Right renal cortex interstitium (tissue), 3 donors: ENCODE measurements at regions not wholly inside any gene's neighbourhood (a gene's known extent, or its start where the extent isn't known, plus 50 kb on each side); places are given as distances from the start of the nearest gene placed in this dataset.

Experiments used
- DNase-seq, 3 donors: peaks; one replicate each; pipeline ENCODE4 v3.0.0-alpha.2; 2013; ENCODE audit warnings: low read depth in 3 of 3, low spot score in 2 of 3

- no peak for DNase-seq
Observed at GRCh38 chr9:38315085-38315595, 77.4 kb upstream of the ALDH1B1 start.

DNA sequence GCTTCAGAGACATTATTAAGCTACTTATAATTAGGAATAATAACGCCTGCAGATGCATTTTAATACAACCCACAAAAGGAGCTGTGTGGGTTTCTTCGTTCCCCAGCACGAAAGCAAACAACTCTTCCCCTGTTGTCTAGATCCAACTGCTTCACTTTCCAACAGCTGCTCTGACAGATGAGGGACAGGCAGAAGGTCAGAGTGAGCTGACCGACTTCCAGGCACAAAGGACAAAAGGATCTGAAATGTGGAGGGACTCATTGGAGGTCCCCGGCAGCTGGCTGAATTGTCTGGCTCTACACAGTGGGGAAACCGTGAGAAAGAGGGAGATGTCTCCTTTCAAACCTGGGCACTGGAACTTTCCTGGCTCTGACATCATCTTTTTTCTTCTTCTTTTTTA lies 79.1 kb upstream of the ALDH1B1 start:
- DNase-seq = no peak

DNA sequence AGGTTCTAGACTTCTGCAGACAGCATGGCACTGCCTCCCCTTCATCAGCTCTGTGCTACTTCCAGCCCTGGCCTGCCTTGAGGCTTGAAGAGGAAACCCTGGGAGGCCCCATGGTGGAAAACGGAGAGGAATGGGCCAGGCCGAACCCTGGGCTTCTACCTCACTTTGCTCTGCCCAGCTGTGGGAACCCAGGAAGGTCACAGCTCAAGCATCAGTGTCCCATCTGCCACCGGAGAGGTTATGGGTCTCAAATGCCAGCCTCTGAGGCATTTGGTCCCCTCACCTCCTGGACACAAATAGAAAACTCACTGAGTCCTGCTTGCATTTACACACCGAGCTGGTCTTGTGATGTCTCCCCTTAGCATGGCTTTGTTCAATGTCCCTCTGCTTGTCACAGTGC lies 80.1 kb upstream of the ALDH1B1 start:
- no peak for DNase-seq

- DNase-seq = no peak
Observed at GRCh38 chr9:38311382-38312270, 80.9 kb upstream of the ALDH1B1 start.

DNA sequence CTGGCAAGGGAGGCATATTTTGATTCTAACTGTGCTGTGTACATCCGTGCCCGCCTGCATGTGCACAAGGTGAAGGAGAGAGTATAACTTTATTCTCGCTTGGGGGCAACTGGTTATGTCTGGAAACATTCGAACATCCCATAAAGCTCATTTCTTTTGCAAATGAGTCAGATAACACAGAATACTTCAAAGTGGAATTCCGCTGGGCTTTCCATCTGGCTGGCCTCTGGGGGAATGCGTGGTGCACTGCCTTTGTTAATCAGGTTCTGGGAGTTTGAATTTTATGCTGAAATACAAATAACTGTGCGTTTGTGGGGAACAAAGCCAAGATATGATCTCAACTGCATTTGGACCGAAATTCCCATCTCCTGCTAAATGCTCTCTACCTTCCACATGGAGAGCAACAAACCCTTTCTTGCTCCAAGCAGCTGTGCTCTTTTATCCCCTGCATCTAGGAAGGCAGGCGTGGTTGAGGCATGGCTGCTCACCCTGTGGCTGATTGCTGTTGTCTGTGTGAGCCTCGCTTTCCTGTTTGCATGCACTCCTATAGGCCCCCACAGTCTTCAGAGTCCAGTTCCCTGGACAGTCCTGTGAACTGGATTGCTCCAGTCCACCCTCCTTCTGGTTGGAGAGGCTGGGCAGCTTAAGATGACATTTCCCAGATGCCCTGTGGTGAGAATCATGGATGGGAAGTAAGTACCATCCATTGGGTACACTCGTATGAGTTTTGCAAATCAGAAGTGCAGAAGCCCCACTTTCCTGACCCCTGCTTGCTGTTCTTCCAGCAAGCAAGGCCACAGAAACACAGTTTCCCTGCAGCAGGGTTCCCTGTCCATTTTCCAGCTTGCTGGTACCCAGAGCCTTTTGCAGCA lies 82.9 kb upstream of the ALDH1B1 start:
- no peak for DNase-seq

DNA sequence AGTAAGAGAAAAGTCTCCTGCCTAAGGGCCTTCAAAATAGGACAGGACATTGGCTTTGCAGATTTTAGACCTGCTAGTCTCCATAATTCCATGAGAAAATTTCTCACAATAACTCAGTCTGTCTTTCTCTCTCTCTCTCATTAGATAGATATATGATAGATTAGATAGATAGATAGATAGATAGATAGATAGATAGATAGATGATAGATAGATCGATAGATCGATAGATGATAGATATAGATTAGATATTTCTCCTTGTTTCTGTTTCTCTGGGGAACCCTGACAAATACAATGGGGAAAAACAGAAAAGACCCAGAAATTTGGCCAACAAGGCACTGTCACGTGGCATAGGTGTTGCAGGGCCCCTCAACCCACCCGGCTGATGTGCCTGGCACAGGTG lies 84.4 kb upstream of the ALDH1B1 start:
- DNase-seq = no peak

GRCh38 chr9:38306899-38307298 lies 85.6 kb upstream of the ALDH1B1 start:
- no peak for DNase-seq

- DNase-seq = no peak
Observed at GRCh38 chr9:38305582-38305981, 86.9 kb upstream of the ALDH1B1 start.

GRCh38 chr9:38301376-38302106 lies 91.0 kb upstream of the ALDH1B1 start:
- no peak for DNase-seq

DNA sequence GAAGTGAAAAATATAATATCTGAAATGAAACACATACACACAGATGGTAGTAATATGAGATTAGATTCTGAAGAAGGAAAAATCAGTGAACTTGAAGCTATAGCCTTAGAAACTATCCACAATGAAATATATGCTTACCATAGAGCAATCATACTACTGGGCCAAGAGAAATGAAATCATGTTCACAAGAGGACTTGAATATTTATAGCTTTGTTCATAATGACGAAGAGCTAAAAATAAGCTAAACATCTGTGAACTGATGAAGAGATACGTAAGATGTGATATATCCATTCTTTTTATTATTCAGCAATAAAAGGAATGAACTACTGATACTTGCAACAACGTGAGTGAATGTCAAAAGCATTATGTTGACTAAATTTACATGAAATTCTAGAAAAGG lies 92.6 kb upstream of the ALDH1B1 start:
- DNase-seq = no peak

- DNase-seq = no peak
Observed at GRCh38 chr9:38298904-38299303, 93.6 kb upstream of the ALDH1B1 start.

DNA sequence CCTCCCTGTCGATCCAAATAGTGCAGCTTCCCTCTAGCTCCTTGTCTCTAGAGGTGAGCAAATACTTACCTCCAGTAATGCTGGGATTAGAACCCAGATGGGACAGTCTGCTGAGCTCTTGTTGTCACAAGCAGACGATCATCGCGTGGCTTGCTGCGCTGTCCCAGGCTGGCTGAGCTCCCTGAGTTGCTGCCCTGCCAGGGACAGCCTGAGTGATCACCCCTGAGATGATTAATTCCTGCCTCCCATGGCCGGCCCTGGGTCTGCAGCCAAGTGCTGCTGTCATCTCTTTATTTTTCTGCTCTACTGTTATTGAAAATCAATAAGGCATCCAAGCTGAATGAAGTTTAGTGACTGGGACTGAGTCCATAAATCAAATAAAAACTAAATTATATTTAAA lies 94.0 kb upstream of the ALDH1B1 start:
- DNase-seq = no peak

DNA sequence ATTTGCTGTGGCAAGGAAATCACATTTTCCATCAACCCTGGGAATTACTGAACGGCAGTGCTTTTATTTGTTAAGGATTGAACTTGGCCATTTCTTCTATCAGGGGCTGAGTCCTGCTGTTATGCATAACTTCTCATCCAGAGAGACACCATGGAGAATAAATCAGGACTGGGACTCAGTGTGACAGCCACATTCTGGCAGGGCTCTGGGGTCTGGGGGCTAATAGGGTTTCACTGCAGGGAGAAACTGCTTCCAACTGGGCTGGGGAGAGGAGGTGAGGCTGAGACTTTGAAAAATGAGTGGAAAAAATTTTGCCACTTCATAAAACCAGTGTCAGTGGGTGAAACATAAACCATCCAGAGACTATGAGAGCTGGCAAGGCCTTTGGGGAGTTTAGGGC lies 95.7 kb upstream of the ALDH1B1 start:
- DNase-seq = no peak

DNA sequence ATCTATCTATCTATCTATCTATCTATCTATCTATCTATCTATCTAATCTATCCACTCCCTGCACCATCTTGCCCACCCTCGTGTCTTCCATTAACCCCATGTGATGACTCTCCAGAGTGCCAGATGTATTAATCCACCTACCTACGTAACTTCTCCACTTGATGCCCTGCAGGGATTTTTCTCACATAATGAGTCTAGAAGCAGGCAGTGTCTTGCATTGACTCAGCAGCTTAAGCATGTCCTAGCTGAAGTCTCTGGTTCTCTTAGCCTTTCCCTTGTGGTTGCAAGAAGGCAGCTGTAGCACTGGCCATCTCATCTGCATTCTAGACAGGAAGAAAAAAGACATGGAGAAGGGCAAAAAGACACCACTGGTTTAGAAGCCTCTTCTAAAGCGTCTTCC lies 96.7 kb upstream of the ALDH1B1 start:
- DNase-seq = no peak

GRCh38 chr9:38294220-38294960 lies 98.1 kb upstream of the ALDH1B1 start:
- no peak for DNase-seq

DNA sequence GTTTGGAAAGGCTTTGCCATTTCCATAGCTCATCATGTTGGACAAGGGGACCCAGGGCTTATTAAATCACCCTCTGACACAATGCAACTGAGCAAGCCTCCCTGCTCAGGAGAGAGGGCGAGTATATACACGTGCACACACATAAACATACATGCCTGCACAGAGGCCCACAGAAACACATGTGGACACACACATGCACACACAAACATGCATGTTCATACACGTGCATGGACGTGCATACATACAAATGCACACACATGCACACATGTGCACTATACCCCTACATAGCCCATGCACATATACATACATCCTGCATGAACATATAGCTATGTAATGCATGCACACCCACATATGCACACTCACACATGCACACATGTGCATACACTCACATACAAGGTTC lies 99.5 kb upstream of the ALDH1B1 start:
- no peak for DNase-seq

- DNase-seq = no peak
Observed at GRCh38 chr9:38292480-38292879, 100.0 kb upstream of the ALDH1B1 start.

GRCh38 chr9:38289866-38290245 lies 102.6 kb upstream of the ALDH1B1 start:
- no peak for DNase-seq

DNA sequence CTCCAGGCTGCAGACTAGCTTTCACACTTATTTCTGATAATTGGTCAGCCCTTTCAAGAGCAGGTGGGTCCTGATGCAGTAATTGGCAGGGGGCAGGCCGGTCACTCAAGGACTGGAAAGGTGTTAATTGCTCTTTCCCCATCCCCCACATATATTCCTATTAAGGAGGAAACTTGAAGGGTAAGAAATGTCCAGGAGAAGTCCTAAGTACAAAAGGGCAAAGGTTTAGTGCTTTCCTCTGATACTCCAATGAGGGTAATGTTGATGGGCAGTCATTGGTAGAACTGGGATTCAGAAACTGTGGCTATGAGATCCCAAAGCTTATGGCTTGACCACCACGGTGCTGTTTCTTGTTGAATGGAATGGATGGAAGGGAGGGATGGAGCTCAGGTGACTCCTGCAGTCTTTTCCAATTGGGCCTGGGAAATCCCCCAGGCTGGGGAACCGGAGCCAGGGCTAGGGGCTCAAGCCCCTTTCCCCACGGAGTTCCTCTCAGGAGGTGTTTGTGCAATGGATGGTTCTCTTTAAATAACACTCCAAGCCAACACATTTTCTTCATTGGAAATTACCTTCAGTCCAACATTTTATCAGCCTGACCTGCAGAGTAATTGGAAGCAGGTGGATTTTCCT lies 103.2 kb upstream of the ALDH1B1 start:
- DNase-seq = no peak

DNA sequence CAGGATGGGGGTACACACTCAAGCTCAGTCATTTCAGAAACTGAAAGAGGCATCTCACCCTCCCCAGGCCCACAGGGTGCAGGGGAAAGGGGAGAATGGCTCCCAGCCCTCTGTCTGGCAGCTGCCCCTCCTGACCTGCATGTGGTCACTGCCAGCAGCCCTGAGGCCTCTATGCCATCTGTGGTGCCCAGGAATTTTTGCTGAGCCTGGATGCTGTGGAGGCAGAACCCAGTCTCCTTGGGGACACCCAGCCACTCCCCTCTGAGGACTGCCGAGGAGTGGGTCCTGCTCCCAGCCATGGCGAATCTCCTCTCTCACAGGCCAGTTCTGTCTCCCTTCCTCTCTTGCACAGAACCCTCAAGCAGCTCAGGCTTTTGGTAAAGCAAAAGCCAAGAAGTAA lies 104.0 kb upstream of the ALDH1B1 start:
- no peak for DNase-seq
